Dedifferentiated amniotic fluid mesenchymal stem cell (primary cell): ENCODE measurements at regions not wholly inside any gene's neighbourhood (a gene's known extent, or its start where the extent isn't known, plus 50 kb on each side); places are given as distances from the start of the nearest gene placed in this dataset.
A peak's percentile ranks its signal among the peaks of the same experiment; 100 is the strongest.

ENCODE experiments used
- DNase-seq: peaks from one replicate; pipeline ENCODE4 v3.0.0-alpha.2; 2016; ENCODE audit errors: extremely low spot score

DNA sequence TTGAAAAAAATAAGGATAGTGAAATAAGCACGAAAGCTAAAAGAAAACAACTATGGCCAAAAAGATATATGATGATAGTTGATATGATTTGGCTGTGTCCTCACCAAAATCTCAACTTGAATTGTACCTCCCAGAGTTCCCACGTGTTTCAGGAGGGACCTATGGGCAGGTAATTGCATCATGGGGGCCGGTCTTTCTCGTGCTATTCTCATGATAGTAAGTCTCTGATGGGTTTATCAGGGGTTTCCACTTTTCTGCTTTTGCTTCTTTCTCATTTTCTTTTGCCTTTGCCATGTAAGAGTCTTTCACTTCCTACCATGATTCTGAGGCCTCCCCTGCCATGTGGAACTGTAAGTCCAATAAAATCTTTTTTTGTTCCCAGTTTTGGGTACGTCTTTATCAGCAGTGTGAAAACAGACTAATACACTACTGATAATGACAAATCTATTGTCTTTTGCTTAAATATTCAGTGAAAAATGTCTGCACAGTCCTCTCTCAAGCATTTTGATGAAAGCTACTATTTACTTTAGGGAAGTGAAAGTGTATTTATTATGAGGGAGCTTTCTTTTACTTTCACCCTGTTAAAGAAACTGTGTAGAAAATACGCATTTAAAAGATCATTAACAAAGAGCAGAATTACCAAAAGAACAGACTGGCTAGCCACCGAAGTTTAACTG is 389.1 kb downstream of the HTR1B start:
- DNase-seq, result no peak

DNA sequence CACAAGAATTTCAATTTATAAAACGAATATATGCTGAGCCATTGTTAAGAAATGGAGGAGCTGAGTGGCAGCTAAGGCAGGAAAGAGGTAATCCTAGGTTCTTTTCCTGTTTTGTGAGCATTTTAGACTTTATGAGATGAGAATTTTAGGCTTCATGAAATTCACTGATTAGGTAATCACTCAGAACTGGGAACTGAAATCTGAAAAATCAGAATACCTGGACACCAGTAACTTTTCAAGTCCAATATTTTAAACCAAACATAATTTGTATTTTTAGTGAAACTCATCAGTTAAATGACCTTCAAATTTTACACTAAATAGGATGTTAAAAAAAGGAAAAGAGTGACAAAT is 389.9 kb downstream of the HTR1B start:
- no peak for DNase-seq

DNA sequence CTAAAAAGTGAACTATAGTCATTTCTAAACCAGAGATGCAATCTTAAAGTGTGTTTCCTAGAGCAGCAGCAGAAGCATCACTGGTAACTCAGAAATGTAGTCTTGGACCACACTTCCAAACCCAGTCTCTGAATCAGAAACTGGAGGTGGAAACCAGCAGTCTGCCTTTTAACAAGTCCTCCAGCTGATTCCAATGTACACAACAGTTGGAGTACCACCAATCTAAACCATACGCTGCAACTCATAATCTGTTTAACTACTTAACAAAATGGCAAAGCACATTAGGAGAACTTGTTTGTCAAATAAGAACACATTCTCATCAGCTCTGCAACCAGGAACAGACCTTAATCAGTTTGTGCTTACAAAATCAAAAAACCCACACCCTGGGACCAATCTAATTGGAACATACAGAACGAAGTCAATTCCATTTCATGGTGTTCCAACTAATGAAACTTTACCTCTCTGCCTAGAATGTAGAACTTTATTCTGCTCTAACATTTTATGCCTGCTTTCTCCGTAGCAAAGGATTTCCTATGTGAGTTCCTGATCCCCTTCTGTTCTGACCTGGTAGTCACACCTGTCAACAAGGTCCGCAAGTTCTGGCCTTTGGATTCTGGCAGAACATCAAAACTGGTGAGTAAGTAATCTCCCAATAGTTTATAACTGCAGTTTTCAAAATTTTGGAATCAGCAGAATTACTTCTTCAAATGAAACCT is 390.4 kb downstream of the HTR1B start:
- DNase-seq, result no peak

DNA sequence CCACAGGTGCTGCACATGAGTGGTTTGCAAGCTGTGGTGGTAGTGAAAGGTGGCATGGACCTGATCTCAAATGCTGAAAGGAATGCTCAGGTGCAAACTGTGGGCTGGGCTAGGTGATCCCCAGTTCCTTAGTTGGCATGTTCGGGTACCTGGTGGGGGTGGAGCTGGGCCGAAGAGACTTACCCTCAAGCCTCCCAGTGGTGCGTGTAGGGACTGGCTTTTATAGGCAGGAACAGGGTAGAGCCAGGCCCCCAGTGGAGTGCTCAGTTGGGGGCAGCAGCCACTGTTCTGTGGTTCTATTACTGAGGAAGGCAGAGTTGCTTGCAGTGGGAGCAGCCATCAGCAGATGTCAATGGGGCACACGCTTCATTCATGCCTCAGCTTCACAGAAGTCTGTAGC is 399.8 kb downstream of the HTR1B start:
- no peak for DNase-seq

DNA sequence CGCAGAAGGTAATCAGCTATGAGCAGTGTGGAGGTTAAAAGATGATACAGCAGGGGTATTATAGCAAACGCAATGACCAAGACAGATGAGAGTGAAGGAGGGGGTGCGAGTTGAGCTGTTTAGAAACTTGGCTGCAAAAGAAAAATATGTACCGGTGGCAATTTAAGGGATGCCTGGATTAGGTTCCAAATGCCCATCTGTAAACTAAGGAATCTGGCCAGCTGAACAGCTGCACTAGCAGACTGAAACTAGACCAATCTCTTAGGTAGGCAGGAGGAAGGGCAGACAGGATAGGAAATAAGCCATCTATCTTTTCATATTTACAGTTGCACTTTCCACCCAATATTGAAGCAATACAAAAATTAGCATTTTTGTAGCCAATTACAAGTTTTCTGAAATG is 407.6 kb downstream of the HTR1B start:
- DNase-seq, result no peak

DNA sequence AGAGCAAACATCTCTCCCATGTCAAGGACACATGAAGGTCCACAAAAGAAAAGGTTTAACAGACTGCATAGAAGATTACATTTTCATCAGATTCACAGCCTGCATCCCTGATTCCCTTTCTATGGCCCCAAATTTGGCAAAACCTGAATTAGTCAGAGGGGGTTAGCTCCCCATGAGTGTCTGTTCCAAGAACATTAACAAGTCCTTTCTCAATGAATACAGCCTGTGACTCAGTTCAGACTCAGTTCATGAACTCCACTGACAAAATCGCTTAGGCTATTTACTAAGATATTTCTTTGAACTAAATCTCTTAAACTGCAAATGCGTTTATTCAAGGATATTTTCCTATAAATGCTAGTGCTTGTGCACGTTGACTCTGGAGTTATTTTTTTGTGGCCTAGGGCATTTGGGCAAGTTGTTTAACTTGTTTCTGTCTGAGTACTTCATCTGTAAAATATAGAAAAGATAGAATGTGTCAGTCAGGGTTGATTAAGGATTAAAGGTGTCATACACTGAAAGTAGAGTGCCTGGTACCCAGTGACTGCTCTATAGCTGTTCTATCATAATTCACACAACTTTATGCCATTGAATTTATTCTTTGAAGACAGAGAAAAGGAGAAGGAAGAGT is 422.6 kb downstream of the HTR1B start:
- DNase-seq, result no peak

DNA sequence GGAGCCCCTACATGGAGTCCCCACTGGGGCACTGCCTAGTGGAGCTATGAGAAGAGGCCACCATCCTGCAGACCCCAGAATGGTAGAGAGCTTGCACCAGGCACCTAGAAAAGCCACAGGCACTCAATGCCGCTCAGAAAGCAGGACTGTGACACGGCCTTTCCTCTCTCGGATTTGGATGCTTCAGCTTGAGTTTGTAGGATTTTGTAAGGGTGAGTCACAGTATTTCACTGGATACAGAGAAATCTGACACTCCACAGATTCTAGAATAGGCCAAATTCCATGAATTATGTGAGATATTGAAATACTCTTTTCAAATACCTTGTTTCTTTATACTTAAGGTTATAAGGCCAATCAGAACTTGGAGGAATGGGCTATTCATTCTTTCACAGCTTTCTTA is 424.5 kb downstream of the HTR1B start:
- DNase-seq, result peak; percentile 83

DNA sequence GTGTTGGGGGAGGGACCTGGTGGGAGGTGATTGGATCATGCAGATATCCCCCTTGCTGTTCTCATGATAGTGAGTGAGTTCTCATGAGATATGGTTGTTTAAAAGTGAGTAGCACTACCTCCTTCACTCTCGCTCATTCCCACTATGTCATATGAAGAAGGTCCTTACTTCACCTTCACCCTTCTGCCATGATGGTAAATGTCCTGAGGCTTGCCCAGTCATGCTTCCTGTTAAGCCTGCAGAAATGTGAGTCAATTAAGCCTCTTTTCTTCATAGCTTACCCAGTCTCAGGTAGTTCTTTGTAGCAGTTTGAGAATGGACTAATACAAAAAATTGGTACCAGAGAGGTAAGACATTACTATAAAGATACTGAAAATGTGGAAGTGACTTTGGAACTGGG is 425.9 kb downstream of the HTR1B start:
- DNase-seq, result no peak

DNA sequence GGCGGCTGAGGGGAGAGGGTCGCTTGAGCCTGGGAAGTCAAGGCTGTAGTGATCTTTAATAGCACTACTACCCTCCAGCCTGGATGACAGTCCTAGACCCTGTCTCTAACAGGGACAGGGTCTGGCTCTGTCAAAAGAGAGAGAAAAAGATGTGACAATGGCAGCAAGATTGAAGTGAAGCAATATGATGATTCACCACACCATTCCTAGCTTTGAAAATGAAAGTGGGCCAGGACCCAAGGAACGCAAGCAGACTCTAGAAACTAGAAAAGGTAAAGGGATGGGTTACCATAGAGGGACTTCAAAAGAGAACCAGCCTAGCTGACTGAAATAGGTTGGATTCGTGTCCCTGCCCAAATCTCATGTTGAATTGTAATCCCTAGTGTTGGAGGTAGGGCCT is 426.9 kb downstream of the HTR1B start:
- no peak for DNase-seq

DNA sequence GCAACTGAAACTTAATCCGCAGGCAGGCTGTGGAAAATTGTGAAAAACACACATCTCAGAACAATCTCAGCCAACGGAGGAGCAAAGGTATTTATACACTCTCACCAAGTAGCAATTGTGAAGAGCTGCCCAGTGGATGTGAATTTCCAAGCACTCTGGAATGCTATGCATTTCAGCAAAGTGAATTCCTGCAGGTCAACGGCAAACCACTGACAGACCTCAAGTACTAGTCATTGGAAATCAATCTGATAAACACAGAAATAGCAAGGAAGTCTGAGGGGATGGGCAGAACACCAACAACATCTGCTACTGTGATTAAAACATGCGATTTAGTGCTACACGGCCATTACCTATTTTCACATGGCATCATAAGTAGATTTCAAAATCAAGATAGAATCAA is 429.1 kb downstream of the HTR1B start:
- DNase-seq, result peak; percentile 90

DNA sequence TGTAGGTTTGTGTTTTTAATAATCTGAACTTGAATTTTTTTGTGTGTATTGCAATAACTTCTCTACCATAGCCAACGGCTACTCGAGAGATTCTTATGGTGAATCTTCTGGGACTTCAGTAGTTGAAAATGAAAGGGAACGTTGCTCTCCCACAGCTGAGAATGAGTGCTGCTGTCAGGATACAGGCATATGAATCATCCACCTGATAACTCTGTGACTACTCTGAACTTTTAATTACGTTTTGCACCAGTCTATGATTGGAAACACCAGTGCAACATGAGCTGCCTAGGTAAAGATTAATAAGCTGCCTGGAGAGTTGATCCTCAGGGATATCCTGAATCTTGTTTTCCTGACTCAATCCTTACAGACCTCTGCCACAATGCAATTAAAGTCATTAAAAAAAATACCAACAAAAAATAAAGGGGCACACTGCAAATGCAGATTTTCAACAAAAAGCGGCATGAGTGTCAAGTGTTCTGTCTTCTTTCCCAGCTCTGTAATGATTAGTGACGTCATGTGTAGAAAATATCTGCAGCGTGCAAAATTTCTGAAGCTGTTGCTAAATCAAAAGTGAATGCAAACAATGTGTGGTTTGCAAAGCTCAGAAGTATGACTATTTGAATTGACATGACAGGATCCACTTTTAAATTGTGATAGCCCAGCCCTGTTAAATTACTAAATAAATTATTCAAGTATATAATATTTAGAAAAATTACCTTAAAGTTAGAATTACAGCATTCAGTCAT is 432.2 kb downstream of the HTR1B start:
- no peak for DNase-seq

DNA sequence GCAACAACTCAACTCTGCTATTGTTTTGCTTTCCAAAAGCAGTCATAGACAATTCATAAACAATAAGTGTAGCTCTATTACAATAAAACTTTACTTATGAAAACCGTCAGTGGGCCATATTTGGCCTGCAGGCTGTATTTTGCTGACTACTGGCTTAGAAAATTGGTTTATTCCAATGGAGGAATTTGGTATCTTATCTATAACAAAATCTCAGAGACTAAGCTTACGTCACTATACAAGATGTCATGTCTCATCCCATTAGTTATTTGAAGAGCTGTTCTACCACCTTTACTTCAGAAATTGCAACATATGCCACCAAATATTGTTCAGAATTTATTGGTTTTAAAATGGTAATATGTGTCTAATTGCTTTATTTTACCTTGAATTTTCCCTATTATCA is 436.9 kb downstream of the HTR1B start:
- no peak for DNase-seq

DNA sequence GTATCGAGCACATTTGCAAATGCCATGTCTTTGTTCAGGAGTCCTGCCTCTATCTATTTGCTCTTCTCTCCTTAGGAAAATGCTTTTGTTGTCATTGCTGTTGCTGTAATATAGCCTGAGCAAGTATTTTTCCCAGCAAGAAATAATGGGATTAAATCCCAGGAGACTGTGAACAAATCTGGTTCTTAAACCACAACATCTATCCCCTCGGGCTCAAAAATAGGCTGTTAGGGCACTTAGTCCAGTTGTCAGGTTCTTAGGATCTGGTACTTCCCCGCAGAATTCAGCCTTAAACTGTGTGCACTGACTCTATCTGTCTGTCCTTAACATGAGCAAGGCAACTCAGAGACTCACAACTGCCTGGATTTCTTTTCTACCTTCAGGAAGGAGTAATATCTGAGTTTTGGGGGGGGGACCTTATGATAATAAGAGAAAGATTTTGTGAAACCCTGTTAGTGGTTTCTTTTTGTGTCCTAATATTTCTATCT is 437.5 kb downstream of the HTR1B start:
- no peak for DNase-seq

DNA sequence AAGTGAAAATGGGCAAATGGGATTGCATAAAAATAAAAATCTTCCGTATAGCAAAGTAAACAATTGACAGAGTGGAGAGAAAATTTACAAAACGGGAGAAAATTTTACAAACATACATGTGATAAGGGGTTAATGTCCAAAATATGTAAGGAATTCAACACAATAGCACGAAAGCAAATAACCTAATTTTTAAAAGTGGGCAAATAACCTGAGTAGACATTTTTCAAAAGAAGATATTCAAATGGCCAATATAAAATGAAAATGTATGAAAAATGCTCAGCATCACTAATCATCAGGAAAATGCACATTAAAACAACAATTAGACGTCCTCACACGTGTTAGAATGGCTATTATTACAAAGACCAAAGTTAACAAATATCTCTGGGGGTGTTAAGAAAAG is 441.5 kb downstream of the HTR1B start:
- DNase-seq, result no peak

DNA sequence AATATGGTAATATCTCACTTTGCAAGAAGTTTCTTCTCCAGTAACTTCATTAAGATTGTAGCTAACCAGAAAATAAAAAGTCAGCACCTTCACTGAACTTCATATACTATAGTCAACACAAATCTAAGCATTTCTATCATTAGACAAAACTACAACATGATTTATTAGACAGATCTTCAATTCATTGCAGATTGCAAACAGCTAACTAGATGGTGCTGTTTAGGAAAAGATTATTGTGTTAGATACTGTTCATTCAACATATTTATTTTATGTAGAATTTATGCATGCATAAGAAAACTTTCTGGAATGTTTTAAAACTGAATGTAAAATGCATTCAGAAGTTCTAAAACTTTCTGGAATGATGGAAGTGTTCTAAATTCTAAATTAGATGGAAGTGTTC is 442.1 kb downstream of the HTR1B start:
- DNase-seq, result no peak

DNA sequence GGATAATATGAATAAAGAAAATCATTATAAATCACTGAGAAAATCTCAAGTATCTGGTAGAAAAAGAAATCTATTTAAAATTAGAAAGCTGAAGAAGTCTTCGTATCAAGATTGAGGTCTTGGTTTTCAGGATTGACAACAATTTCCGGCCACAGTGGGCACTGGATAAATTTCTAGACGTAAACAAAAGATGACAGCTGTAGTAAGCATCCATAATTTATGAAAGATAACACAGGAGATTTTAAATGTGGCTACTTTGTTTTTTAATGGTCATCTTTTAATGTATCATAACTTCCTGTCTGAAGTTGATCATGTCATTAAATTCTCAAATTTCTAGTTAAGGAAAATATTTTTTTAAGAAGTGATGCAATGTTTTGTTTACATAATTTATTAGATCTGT is 444.2 kb downstream of the HTR1B start:
- DNase-seq, result no peak

DNA sequence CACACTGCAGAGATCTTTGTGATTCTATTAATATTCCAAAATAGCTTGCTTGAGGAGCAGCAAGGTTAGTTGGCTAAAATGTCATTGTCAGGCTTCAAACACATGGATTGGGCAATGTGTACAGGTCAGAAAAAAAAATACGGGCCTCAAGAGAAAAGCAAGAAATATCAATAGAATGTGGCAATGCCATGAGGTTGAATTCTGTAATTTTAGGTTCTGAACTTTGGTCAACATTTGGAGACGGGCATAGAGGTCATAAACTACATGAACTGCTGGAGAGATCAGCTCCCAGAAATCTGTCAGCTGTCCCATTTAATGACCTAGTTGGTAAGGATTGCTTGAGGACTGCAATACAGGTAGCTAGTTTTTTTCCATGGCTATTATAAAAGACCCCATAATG is 445.8 kb downstream of the HTR1B start:
- no peak for DNase-seq

DNA sequence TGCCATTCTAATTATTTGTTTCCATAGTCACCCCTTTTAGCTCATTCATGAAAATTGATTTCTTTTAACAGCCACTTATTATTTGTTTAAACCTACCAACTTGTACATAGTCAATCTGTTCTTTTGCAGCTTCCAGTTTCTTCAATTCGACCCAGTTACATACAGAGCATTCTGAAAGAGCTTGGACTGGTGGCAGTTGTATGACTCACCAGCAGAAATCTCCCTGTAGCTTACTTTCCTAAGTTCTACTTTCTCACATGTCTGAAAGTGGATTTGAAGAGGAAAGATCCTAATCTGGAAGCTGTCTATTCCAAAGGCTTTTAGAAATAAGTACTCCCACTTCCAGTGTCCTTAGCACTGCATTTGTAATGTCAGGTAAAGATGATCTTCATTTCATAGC is 447.9 kb downstream of the HTR1B start:
- DNase-seq, result peak; percentile 66

DNA sequence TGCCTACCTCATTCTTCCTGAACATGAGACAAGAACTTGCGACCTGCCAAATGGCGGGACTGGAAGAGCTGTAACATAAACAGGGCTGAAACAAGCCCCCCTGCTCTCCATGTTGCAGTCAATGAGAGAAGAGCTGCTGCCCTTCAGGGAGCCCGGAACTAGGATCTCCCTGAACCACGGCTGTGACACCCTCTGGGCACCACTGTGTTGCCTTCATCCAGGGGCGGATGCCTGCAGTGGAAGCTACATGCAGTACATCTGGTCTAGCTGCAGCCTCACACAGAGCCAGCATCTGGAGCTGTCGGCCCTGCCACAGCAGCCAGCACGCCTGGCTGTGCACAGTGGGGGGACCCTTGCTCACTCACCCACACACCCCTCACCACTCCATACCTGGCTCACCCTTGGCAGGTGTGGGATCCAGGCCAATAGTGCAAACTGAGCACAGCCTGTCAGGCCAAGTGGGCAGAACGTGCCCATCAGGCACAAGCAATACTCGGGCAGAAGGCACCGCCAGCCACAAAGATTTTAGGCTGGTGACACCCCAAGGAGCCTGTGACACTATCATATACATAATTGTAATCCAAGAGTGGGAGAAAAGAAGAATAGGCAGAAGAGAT is 451.3 kb downstream of the HTR1B start:
- DNase-seq, result no peak

DNA sequence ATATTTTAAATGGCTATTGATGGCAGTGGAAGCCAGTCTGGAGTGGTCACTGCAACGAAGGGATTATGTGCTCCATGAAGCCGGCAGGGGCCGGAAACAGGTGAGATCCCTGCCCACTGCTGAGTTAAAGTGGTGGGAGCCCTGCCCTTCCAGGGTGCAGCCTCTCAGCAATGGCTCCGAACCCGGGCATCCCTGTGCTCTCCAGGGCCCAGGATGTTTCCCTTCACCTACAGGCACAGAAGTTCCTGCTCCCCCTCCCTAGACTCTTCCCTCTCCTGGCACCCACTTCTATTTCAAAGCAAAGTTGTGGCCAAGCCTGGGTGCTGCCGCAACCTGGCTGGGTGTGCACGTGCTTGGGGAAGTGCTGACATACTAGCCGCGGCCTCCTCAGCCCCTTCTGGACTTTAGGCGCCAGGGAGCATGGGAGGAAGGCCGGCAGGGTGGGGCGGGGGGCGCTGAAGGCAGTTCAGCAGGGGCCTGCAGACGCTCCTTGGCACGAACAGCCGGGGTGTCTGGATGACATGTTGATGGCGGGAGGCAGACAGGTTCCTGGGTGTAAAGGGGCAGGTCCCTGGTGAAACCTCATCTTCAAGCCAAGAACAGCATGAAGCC is 452.3 kb downstream of the HTR1B start:
- no peak for DNase-seq

DNA sequence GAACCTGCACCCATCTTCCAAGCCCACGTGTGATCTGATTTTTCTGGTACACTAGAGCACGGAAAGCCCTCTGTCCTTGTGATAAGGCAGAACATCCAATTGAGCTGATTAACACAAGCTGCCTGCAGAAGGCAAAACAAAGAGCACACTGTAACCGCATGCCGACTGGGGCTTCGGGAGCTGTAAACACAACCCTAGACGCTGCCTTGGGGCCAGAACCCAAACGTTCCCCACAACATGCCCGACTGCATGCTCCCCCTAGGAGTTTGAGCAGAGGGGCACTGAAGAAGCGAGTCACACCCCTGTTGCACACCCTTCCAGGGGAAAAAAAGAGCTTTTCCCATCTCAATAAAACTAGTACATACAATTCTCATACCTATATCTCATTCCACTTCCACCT is 470.7 kb downstream of the HTR1B start:
- DNase-seq, result no peak

DNA sequence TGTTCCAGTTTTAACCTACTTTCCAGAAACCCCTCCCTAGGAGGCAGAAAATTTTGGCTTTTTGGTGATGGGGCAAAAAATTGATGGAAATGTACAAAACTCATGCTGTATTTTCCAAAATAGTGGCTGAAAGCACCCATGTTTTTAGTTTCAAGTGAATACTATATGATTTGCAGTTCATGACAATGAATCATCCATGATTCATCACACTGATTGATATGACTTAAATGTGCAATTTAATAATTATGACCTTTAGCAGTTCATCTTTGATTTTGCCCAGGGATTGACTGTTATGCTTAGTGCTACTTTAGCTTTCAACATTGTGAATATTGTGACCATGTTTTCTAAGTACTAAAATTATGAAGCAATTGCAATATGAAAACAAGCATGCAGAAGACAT is 478.7 kb downstream of the HTR1B start:
- no peak for DNase-seq
